GM18517 (cell line): ENCODE measurements at regions not wholly inside any gene's neighbourhood (a gene's known extent, or its start where the extent isn't known, plus 50 kb on each side); places are given as distances from the start of the nearest gene placed in this dataset.
"Not testable (repeated sequence)": the region's sequence is repeated elsewhere in the genome, so short reads cannot be mapped to it uniquely, and the experiment has no call there.

Experiments used
- ATAC-seq: cut with Tn5 transposase; IDR thresholded peaks from one replicate; pipeline ENCODE4 v1.9.1; 2021; ENCODE audit warnings: mild to moderate bottlenecking, moderate library complexity; ENCODE audit not compliant: unreplicated experiment

DNA sequence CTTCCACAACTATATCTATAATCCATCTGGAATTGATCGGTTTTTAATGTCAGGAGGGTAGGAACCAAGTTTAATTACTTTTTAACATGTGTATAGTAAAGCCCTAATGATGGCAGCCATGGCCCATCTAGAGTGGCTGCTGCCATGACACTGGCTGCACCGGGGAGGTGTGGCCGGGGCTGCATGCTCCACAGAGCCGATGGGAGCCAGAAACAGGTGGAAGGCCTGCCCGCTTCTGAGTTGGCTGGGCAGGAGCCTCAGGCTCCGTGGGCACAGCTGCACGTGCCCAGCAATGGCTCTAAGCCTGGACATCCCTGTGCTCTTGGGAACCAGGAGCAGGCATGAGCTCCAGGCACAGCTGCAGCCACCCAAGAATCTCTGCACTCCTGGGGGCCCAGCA is 73.0 kb downstream of the GBP6 start:
- no peak for ATAC-seq

DNA sequence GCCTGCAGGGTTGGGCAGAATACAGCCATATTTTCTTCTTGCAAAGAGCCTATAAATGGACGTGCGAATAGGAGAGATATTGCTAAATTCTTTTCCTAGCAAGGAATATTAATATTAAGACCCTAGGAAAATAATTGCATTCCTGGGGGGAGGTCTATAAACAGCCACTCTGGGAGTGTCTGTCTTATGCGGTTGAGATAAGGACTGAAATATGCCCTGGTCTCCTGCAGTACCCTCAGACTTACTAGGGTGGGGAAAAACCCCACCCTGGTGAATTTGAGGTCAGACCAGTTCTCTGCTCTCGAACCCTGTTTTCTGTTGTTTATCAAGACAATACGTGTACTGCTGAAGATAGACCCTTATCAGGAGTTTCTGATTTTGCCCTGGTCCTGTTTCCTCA is 74.4 kb downstream of the GBP6 start:
- ATAC-seq, result not testable (repeated sequence)

GRCh38 chr1:89440911-89441310 is 77.1 kb downstream of the GBP6 start:
- ATAC-seq, result no peak

GRCh38 chr1:89444791-89445190 is 79.8 kb upstream of the LRRC8B start:
- no peak for ATAC-seq

DNA sequence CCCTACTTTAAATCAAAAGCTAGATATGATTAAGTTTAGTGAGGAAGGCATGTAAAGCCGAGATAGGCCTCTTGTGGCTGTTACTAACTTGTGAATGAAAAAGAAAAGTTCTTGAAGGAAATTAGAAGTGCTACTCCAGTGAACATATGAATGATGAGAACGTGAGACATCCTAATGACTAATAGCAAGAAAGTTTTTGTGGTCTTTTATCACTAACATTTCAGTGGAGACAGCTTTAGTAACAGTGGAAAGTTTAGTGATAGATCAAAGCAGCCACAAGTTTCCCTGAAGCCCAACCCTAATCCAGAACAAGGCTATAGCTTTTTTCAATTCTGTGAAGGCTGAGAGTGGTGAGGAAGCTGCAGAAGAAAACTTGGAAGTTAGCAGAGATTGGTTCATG is 73.6 kb upstream of the LRRC8B start:
- no peak for ATAC-seq

GRCh38 chr1:89453123-89453972 is 71.3 kb upstream of the LRRC8B start:
- ATAC-seq, result no peak

DNA sequence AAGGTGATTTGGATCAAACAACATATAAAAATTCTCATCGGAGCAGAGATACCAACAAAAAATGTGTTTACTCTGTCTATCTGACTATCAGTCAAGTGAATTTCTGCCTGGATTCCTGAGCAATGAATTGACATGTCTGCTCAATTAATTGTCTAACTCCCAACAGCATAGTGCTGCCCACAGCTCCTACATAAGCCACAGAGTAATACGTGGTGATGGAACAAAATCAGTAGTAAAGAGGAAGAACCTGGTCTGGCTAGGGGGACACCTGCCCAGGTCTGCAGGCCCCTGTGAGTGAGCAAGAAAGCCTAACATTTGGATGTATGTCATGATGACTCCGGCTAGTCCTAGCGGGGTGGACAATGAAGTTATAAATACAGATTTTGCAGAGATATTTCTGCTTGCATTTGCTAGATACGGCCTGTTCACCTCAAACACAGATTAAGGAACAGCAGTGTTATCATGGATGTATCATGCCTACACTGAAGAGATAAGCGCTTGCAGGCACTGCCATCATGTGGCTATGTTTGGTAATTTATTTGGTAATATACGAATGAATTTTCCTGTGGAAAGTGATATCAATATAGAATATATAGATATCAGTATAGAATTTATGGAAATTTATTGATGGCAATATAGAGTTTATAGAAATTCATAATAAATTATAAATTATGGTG is 69.6 kb upstream of the LRRC8B start:
- peak; percentile 64 for ATAC-seq

DNA sequence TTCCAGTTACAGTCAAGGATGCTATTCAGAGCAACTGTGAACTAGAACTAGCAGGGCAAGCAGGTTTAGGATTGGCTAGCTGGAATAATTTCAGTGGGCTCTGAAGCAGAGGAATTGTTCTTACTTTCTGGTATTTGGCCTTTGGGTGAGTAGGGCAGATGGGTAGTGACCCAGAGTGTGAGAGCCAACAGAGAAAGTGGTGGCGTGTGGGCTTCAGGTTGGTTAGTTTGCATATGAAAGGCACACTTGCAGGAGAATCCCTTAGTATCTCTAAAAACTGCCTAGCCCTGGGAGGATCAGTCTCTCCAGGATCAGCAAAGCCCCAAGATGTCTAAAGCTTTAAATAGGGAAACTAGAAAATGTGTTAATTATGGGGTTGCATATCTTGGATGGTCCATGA is 67.6 kb upstream of the LRRC8B start:
- no peak for ATAC-seq

GRCh38 chr1:89459081-89459480 is 65.5 kb upstream of the LRRC8B start:
- no peak for ATAC-seq

- ATAC-seq, result no peak
Observed at GRCh38 chr1:89460325-89460724, 64.3 kb upstream of the LRRC8B start.

- ATAC-seq, result no peak
Observed at GRCh38 chr1:89462250-89462649, 62.4 kb upstream of the LRRC8B start.

DNA sequence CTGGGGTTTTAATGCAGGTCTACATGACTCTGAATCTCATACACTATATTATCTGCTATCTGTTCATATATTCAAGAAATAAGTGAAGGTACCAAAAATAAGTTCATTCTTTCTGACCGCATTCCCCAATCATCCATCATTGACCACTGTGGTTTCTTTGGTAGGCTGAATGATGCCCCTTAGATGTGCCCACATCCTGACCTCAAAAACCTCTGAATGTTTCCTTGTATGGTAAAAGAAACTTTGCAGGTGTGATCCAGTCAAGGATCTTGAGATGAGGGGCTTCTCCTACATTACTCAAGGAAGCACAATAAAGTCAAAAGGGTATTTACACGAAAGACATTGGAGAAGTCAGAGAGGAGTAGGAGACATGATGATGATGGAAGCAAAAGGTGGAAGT is 60.6 kb upstream of the LRRC8B start:
- ATAC-seq, result no peak

- peak; percentile 63 for ATAC-seq
Observed at GRCh38 chr1:89465201-89465600, 59.4 kb upstream of the LRRC8B start.

DNA sequence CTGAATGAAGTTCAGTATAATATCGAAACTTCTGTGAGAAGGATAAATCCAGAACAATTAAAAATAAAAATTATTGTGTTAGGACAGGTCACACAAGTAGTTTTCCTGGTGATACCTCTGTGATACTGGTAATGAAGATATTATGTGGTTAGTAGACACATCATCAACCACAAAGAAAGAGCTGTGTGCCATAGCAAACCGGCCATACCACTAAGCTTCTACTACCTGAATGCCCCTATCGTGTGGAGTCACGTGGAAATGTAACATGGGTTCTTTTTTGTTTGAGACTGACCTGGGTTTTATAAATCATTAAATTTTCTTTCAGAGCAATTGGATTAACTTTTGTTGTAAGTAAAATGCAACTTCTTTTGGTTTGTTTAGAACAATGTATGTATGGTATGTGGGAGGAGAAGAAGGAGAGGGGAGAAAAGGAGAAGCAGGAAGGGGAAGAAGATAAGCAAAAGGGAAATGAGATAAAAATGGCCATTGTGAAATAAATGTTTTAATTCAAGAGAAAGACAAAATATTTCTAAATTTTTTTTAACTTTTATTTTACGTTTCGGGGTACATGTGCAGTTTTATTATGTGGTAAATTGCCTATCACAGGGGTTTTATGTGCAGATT is 58.2 kb upstream of the LRRC8B start:
- no peak for ATAC-seq

DNA sequence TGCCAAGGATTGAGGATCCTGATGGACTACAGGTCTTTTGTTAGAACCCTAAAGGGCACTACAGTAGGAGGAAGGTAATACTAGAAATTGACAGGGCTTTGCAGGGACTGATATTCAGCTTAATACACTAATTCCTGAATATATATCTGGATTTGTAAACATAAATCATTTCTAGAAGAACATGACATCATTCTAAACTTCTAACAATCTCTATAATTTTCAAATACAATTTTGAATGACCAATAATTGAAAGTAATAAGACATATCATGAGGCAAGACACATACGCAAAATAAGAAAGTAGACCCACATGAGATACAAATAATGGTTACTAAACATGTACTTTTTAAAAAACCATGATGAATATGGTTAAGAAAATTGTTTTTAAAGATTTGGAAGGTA is 52.4 kb upstream of the LRRC8B start:
- ATAC-seq, result no peak

DNA sequence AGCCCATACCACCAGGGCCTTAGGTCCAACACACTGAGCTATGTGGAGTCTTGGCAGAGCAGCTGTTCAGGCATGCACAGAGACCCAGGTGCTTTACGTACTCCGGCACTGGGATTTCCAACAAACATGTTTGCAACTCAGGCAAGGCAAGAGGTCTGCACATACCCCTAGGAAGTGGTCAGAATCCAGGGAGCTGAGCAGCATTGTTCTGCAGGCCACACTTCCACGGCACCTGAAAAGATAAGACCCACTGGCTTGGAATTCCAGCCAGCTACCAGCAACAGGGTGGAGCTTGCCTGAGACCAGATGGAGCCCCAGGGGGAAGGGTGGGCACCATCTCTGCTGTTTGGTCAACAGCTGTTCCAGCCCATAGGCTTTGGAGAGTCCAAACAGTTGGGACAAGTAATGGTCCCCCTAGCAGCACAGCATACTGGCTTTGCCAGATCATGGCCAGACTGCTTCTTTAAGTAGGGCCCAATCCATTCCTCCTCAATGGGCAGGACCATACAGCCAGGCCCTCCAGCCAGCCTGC is 51.7 kb upstream of the LRRC8B start:
- ATAC-seq, result no peak
